Endothelial cell of umbilical vein (primary cell): ENCODE measurements at regions not wholly inside any gene's neighbourhood (a gene's known extent, or its start where the extent isn't known, plus 50 kb on each side); places are given as distances from the start of the nearest gene placed in this dataset.

Experiments
- BruUV-seq: library from RNA; stranded (reverse); fragments of 400-500 nt; replicated peaks from 2 replicates; lab custom pipeline; 2021; lab: Mats Ljungman, UMichigan
- CTCF ChIA-PET: fragments of 300-600, 350-600 bp; sonication (Branson Sonifier 250); formaldehyde crosslinking; loops from one replicate; lab custom pipeline; 2021; ENCODE audit warnings: antibody characterized with exemption, inconsistent platforms; lab: Charles Lee
- POLR2A ChIA-PET: fragments of 300-600, 350-600 bp; sonication (Branson Sonifier 250); formaldehyde crosslinking; loops from one replicate; lab custom pipeline; 2021; ENCODE audit warnings: antibody characterized with exemption, inconsistent platforms; lab: Charles Lee
- DNase-seq: peaks from one replicate; pipeline ENCODE4 v3.0.0-alpha.2; 2011; ENCODE audit warnings: low read depth, low spot score
- FAIRE-seq: peaks from 2 replicates; lab custom pipeline; 2011; peaks lifted over from hg19 to GRCh38; lab: Jason Lieb, UNC
- H2AFZ ChIP-seq: 2 replicates; pipeline ENCODE4 v1.6.0; 2012; ENCODE audit warnings: low read depth, low read length, control low read depth, inconsistent platforms
- H3K27ac ChIP-seq: 2 replicates; pipeline ENCODE4 v1.5.1; 2011; ENCODE audit warnings: low read depth, mild to moderate bottlenecking, control low read depth, low read length, moderate library complexity; ENCODE audit not compliant: insufficient read depth
- H3K27me3 ChIP-seq, 2 experiments: 2 replicates each; pipeline versions ENCODE4 v1.6.0 to v1.6.1; 2011; ENCODE audit warnings: low read length in 2 of 2, mixed read lengths in 1 of 2; ENCODE audit not compliant: control insufficient read depth in 2 of 2, insufficient read depth in 2 of 2
- H3K36me3 ChIP-seq, 2 experiments: 2 replicates in 1 of 2; 3 replicates in 1 of 2; pipeline ENCODE4 v1.5.1; 2011; ENCODE audit warnings: low read length in 2 of 2, mild to moderate bottlenecking in 1 of 2, moderate library complexity in 1 of 2; ENCODE audit not compliant: control insufficient read depth in 2 of 2, insufficient read depth in 2 of 2; ENCODE audit errors: extremely low read depth in 1 of 2
- H3K4me1 ChIP-seq: 3 replicates; pipeline ENCODE4 v1.5.1; 2011; ENCODE audit warnings: mild to moderate bottlenecking, low read length; ENCODE audit not compliant: control insufficient read depth, insufficient read depth; ENCODE audit errors: extremely low read depth
- H3K4me2 ChIP-seq: 2 replicates; pipeline ENCODE4 v1.6.1; 2011; ENCODE audit warnings: low read length, control low read depth, mixed read lengths; ENCODE audit not compliant: insufficient read depth
- H3K4me3 ChIP-seq, 3 experiments: fragments of 200-600 bp in 1 of 3; sonication (generic), shearing (Covaris generic) in 1 of 3; replicated peaks in 1 of 3; 2 replicates each; pipeline ENCODE4 v1.5.1; 2011 to 2016; ENCODE audit warnings: control low read depth in 3 of 3, low read length in 3 of 3, mild to moderate bottlenecking in 2 of 3, inconsistent platforms in 1 of 3, low read depth in 1 of 3, moderate library complexity in 1 of 3; ENCODE audit not compliant: insufficient read depth in 1 of 3
- H3K79me2 ChIP-seq: 2 replicates; pipeline ENCODE4 v1.6.0; 2012; ENCODE audit warnings: low read length, inconsistent platforms; ENCODE audit not compliant: control insufficient read depth, insufficient read depth
- H3K9ac ChIP-seq: replicated peaks from 2 replicates; pipeline ENCODE3; 2011; ENCODE audit warnings: low read length, control low read depth; ENCODE audit not compliant: insufficient read depth; ENCODE audit errors: extremely low read depth
- H3K9me1 ChIP-seq: replicated peaks from 3 replicates; pipeline ENCODE4 v1.6.0; 2011; ENCODE audit warnings: mild to moderate bottlenecking, low read length; ENCODE audit not compliant: control insufficient read depth, insufficient read depth; ENCODE audit errors: extremely low read depth
- H3K9me3 ChIP-seq: replicated peaks from 2 replicates; pipeline ENCODE4 v1.5.1; 2012; ENCODE audit warnings: low read length, inconsistent platforms; ENCODE audit not compliant: control insufficient read depth, insufficient read depth
- H4K20me1 ChIP-seq: replicated peaks from 2 replicates; pipeline ENCODE3; 2011; ENCODE audit warnings: mild to moderate bottlenecking, low read length; ENCODE audit not compliant: control insufficient read depth, insufficient read depth; ENCODE audit errors: extremely low read depth
- CTCF ChIP-seq, 2 donors: IDR thresholded peaks; 1 replicate in 1 of 2; 2 replicates in 1 of 2; pipeline ENCODE4 v1.5.1; 2011; ENCODE audit warnings: low read length in 2 of 2, mild to moderate bottlenecking in 2 of 2, moderate library complexity in 2 of 2, control low read depth in 1 of 2, inconsistent platforms in 1 of 2, low read depth in 1 of 2; ENCODE audit not compliant: insufficient read depth in 1 of 2; ENCODE audit errors: extremely low read depth in 1 of 2
- EZH2 ChIP-seq: IDR thresholded peaks from 2 replicates; pipeline ENCODE4 v1.6.1; 2012; ENCODE audit warnings: borderline replicate concordance, low read depth, mild to moderate bottlenecking, moderate library complexity, low read length, inconsistent platforms; ENCODE audit not compliant: severe bottlenecking
- FOS ChIP-seq: IDR thresholded peaks from 2 replicates; pipeline ENCODE4 v1.6.1; 2011; ENCODE audit warnings: mild to moderate bottlenecking, low read length, moderate library complexity, borderline replicate concordance; ENCODE audit not compliant: insufficient read depth
- GATA2 ChIP-seq: IDR thresholded peaks from 2 replicates; pipeline ENCODE4 v1.7.0; 2011; ENCODE audit warnings: low read depth, mild to moderate bottlenecking, moderate library complexity, mixed read lengths, low read length; ENCODE audit not compliant: insufficient read length, insufficient read depth
- JUN ChIP-seq: IDR thresholded peaks from 2 replicates; pipeline ENCODE4 v1.6.1; 2011; ENCODE audit warnings: borderline replicate concordance, low read depth; ENCODE audit not compliant: insufficient read length, insufficient read depth
- MAX ChIP-seq: IDR thresholded peaks from 2 replicates; pipeline ENCODE4 v1.6.1; 2011; ENCODE audit not compliant: insufficient read depth, insufficient read length
- MYC ChIP-seq: IDR thresholded peaks from one replicate; pipeline ENCODE4 v1.6.1; 2011; ENCODE audit warnings: mild to moderate bottlenecking, low read depth, low read length
- POLR2A ChIP-seq: IDR thresholded peaks from 2 replicates; pipeline ENCODE4 v1.6.1; 2012; ENCODE audit warnings: low read depth, mild to moderate bottlenecking, control low read depth, low read length
- POLR2AphosphoS5 ChIP-seq: IDR thresholded peaks from 2 replicates; pipeline ENCODE4 v1.6.1; 2012; ENCODE audit warnings: low read depth, mild to moderate bottlenecking, control low read depth, low read length, moderate library complexity; ENCODE audit not compliant: insufficient read depth
- dilution Hi-C: fragments of 300-500 bp; cut with MboI; formaldehyde crosslinking; loops from one replicate; pipeline ENCODE4 v1.15.0; 2019; ENCODE audit warnings: low sequenced_read_pairs; ENCODE audit not compliant: extremely low pct_ligation_motif_present
- intact Hi-C: fragments of 100-400 bp; cut with micrococcal nuclease; formaldehyde crosslinking; loops from one replicate; pipeline ENCODE4 v1.10.0; 2022

- dilution Hi-C loops, result no loop called here
- ChIA-PET POLR2A (no interaction called here), CTCF (interaction anchor here (0.7 kb wide), 1 partner anchor 1163 kb away, joined by 3 read pairs; no protein-coding TSS in a partner anchor)
- intact Hi-C loops, result no loop called here
- TF ChIP-seq MYC (no peak), FOS (no peak), MAX (no peak), CTCF (IDR thresholded peaks at IDR 0.05; ENCODE audit: extremely low read depth in 1 of 2, insufficient read depth in 1 of 2, low read depth in 1 of 2, low read length in 2 of 2) (no peak), GATA2 (no peak), POLR2AphosphoS5 (no peak), EZH2 (no peak), JUN (no peak), POLR2A (no peak)
- H3K36me3 ChIP-seq, result no peaks in the 10 kb centered on the region
- H3K79me2 ChIP-seq, result no peaks in the 10 kb centered on the region
- no TSS peak for BruUV-seq
- H3K9ac ChIP-seq, result no peak overlapping the region
- H3K27me3 ChIP-seq, result no peaks in the 10 kb centered on the region
- no peak for DNase-seq
- no peak overlapping the region for H3K4me3 ChIP-seq
- H3K4me2 ChIP-seq, result no peak overlapping the region
- no peaks in the 10 kb centered on the region for H4K20me1 ChIP-seq
- no peaks in the 10 kb centered on the region for H3K9me1 ChIP-seq
- no peak for FAIRE-seq
- no peak overlapping the region for H2AFZ ChIP-seq
- H3K4me1 ChIP-seq, result no peaks in the 10 kb centered on the region
- H3K27ac ChIP-seq, result no peak overlapping the region
- H3K9me3 ChIP-seq, result no peaks in the 10 kb centered on the region
Measured at GRCh38 chr4:13143222-13144070, 340.7 kb downstream of the RAB28 start.
